HCT116 (cell line): ENCODE measurements at regions not wholly inside any gene's neighbourhood (a gene's known extent, or its start where the extent isn't known, plus 50 kb on each side); places are given as distances from the start of the nearest gene placed in this dataset.

Experiments used
- ATAC-seq: fragments of 200-7000 bp; cut with Tn5 transposase; 2 replicates; pipeline ENCODE4 v1.9.1; 2020; ENCODE audit warnings: mild to moderate bottlenecking, moderate library complexity
- BruUV-seq: library from RNA; stranded (reverse); fragments of 400-500 nt; replicated peaks from 2 replicates; lab custom pipeline; 2021; lab: Mats Ljungman, UMichigan
- CTCF ChIA-PET: fragments of 300-600 bp; sonication (Branson Sonifier 250); formaldehyde crosslinking; loops from one replicate; lab custom pipeline; 2021; ENCODE audit warnings: antibody characterized with exemption; lab: Charles Lee
- POLR2A ChIA-PET: fragments of 300-600, 350-600 bp; sonication (Branson Sonifier 250); formaldehyde crosslinking; loops from one replicate; lab custom pipeline; 2021; ENCODE audit warnings: antibody characterized with exemption; lab: Charles Lee
- RAD21 ChIA-PET, 2 experiments: fragments of 300-600 bp; sonication (Branson Sonifier 250); formaldehyde crosslinking; loops; one replicate each; lab custom pipeline; 2023; ENCODE audit warnings: low total read pairs in 2 of 2; ENCODE audit not compliant: uncharacterized antibody in 2 of 2, unreplicated experiment in 2 of 2, low non-redundant PET in 1 of 2; lab: Charles Lee
- DNase-seq: peaks from one replicate; pipeline ENCODE4 v3.0.0-alpha.2; 2010; ENCODE audit warnings: low read depth, low spot score
- H2AFZ ChIP-seq: fragments of 200-600 bp; shearing (Covaris generic), sonication (generic); 2 replicates; pipeline ENCODE4 v1.6.1; 2017; ENCODE audit warnings: low read depth, mixed run types, mixed read lengths, antibody characterized with exemption, low read length; ENCODE audit not compliant: poor library complexity, severe bottlenecking
- H3K27ac ChIP-seq: 2 replicates; pipeline ENCODE4 v1.5.1; 2012; ENCODE audit warnings: low read depth, low read length
- H3K27me3 ChIP-seq: fragments of 200-600 bp; sonication (generic); 2 replicates; pipeline ENCODE4 v1.6.1; 2016; ENCODE audit warnings: mixed run types, low read length, mixed read lengths; ENCODE audit not compliant: insufficient read depth
- H3K36me3 ChIP-seq, 2 experiments: fragments of 200-500 bp in 1 of 2; fragments of 200-600 bp in 1 of 2; sonication (Bioruptor generic) in 1 of 2; sonication (generic) in 1 of 2; 2 replicates each; pipeline versions ENCODE4 v1.5.1 to v1.6.1; 2014 to 2016; ENCODE audit warnings: low read length in 2 of 2, inconsistent platforms in 1 of 2, mixed read lengths in 1 of 2, mixed run types in 1 of 2; ENCODE audit not compliant: insufficient read depth in 2 of 2, control insufficient read depth in 1 of 2
- H3K4me1 ChIP-seq, 2 experiments: fragments of 200-600 bp in 1 of 2; sonication (generic) in 1 of 2; 2 replicates each; pipeline versions ENCODE4 v1.5.1 to v1.6.1; 2012 to 2017; ENCODE audit warnings: low read length in 2 of 2, inconsistent platforms in 1 of 2, mild to moderate bottlenecking in 1 of 2, mixed read lengths in 1 of 2, mixed run types in 1 of 2, moderate library complexity in 1 of 2; ENCODE audit not compliant: insufficient read depth in 2 of 2, control insufficient read depth in 1 of 2
- H3K4me2 ChIP-seq: fragments of 200-600 bp; sonication (generic); 2 replicates; pipeline ENCODE4 v1.6.1; 2017; ENCODE audit warnings: mixed run types, low read length, mixed read lengths
- H3K4me3 ChIP-seq, 2 experiments: fragments of 200-600 bp in 1 of 2; sonication (generic) in 1 of 2; replicated peaks in 1 of 2; 2 replicates each; pipeline ENCODE4 v1.5.1; 2011 to 2016; ENCODE audit warnings: low read length in 2 of 2, control low read depth in 1 of 2, low read depth in 1 of 2, mild to moderate bottlenecking in 1 of 2, mixed read lengths in 1 of 2, mixed run types in 1 of 2
- H3K79me2 ChIP-seq: fragments of 200-600 bp; sonication (generic); 2 replicates; pipeline ENCODE4 v1.6.1; 2017; ENCODE audit warnings: mild to moderate bottlenecking, mixed run types, low read length, moderate library complexity, mixed read lengths; ENCODE audit not compliant: insufficient read depth
- H3K9ac ChIP-seq: fragments of 200-600 bp; sonication (generic); 2 replicates; pipeline ENCODE4 v1.6.1; 2016; ENCODE audit warnings: low read length, mixed read lengths
- H3K9me2 ChIP-seq: fragments of 200-600 bp; sonication (generic), shearing (Covaris generic); 2 replicates; pipeline ENCODE4 v1.6.1; 2017; ENCODE audit warnings: mixed run types, mild to moderate bottlenecking, moderate library complexity; ENCODE audit not compliant: insufficient read depth
- H3K9me3 ChIP-seq, 2 experiments: fragments of 200-500 bp in 1 of 2; fragments of 200-600 bp in 1 of 2; sonication (Bioruptor generic) in 1 of 2; sonication (generic) in 1 of 2; 2 replicates each; pipeline ENCODE4 v1.6.1; 2014 to 2017; ENCODE audit warnings: low read length in 2 of 2, mixed read lengths in 2 of 2, inconsistent platforms in 1 of 2, low read depth in 1 of 2, mild to moderate bottlenecking in 1 of 2, mixed run types in 1 of 2, moderate library complexity in 1 of 2; ENCODE audit not compliant: control insufficient read depth in 1 of 2, insufficient read depth in 1 of 2
- H4K20me1 ChIP-seq: fragments of 200-600 bp; sonication (generic), shearing (Covaris generic); 2 replicates; pipeline ENCODE4 v1.6.1; 2017; ENCODE audit warnings: mixed run types, mild to moderate bottlenecking, moderate library complexity; ENCODE audit not compliant: insufficient read depth
- ELF1 ChIP-seq: IDR thresholded peaks from 2 replicates; pipeline ENCODE4 v1.6.1; 2012; ENCODE audit warnings: low read depth, borderline replicate concordance
- FOSL1 ChIP-seq: IDR thresholded peaks from 2 replicates; pipeline ENCODE4 v1.6.1; 2012; ENCODE audit warnings: low read depth
- RAD21 ChIP-seq: IDR thresholded peaks from 2 replicates; pipeline ENCODE4 v1.6.1; 2012; ENCODE audit warnings: low read depth, mild to moderate bottlenecking
- SIN3A ChIP-seq: IDR thresholded peaks from 2 replicates; pipeline ENCODE4 v1.6.1; 2012; ENCODE audit warnings: low read depth
- SP1 ChIP-seq: IDR thresholded peaks from 2 replicates; pipeline ENCODE4 v1.6.1; 2012; ENCODE audit warnings: low read depth
- SRF ChIP-seq: IDR thresholded peaks from 2 replicates; pipeline ENCODE4 v1.6.1; 2012; ENCODE audit warnings: low read depth
- TCF7L2 ChIP-seq: IDR thresholded peaks from 2 replicates; pipeline ENCODE4 v1.7.0; 2011; ENCODE audit warnings: borderline replicate concordance, inconsistent platforms; ENCODE audit not compliant: insufficient read depth, insufficient read length; ENCODE audit errors: extremely low read depth
- YY1 ChIP-seq: IDR thresholded peaks from 2 replicates; pipeline ENCODE4 v1.6.1; 2011; ENCODE audit warnings: low read length, low read depth, moderate library complexity, mild to moderate bottlenecking; ENCODE audit not compliant: insufficient replicate concordance; ENCODE audit errors: extremely low read depth
- ZFX ChIP-seq: fragments of 450-650 bp; IDR thresholded peaks from 2 replicates; pipeline ENCODE4 v1.6.1; 2017
- ZNF274 ChIP-seq: fragments of 200-500 bp; sonication (Bioruptor generic); IDR thresholded peaks from 2 replicates; pipeline ENCODE4 v1.6.1; 2014; ENCODE audit warnings: mild to moderate bottlenecking, low read depth, low read length, inconsistent platforms
- intact Hi-C: fragments of 100-400 bp; cut with micrococcal nuclease; formaldehyde crosslinking; loops from 2 replicates; pipeline ENCODE4 v1.10.0; 2022
- TF ChIP-seq, protein P1 (sequence below): IDR thresholded peaks from 2 replicates; pipeline ENCODE4 v1.6.1; 2012; ENCODE audit warnings: low read depth
- TF ChIP-seq, protein P2 (sequence below), 3 experiments: fragments of 200-600 bp in 1 of 3; sonication (generic) in 1 of 3; IDR thresholded peaks in 2 of 3; conservative IDR thresholded peaks in 1 of 3; 2 replicates each; pipeline ENCODE4 v1.5.1; 2012 to 2017; ENCODE audit warnings: low read depth in 2 of 3, low read length in 2 of 3, antibody characterized with exemption in 1 of 3, borderline replicate concordance in 1 of 3, control low read depth in 1 of 3, mild to moderate bottlenecking in 1 of 3, mixed read lengths in 1 of 3, mixed run types in 1 of 3, moderate library complexity in 1 of 3; ENCODE audit not compliant: insufficient read depth in 1 of 3
- TF ChIP-seq, protein P3 (sequence below): IDR thresholded peaks from 2 replicates; pipeline ENCODE4 v1.6.1; 2011; ENCODE audit warnings: mild to moderate bottlenecking, low read length, moderate library complexity; ENCODE audit not compliant: insufficient replicate concordance; ENCODE audit errors: extremely low read depth
- TF ChIP-seq, protein P4 (sequence below): IDR thresholded peaks from 2 replicates; pipeline ENCODE4 v1.6.1; 2012

DNA sequence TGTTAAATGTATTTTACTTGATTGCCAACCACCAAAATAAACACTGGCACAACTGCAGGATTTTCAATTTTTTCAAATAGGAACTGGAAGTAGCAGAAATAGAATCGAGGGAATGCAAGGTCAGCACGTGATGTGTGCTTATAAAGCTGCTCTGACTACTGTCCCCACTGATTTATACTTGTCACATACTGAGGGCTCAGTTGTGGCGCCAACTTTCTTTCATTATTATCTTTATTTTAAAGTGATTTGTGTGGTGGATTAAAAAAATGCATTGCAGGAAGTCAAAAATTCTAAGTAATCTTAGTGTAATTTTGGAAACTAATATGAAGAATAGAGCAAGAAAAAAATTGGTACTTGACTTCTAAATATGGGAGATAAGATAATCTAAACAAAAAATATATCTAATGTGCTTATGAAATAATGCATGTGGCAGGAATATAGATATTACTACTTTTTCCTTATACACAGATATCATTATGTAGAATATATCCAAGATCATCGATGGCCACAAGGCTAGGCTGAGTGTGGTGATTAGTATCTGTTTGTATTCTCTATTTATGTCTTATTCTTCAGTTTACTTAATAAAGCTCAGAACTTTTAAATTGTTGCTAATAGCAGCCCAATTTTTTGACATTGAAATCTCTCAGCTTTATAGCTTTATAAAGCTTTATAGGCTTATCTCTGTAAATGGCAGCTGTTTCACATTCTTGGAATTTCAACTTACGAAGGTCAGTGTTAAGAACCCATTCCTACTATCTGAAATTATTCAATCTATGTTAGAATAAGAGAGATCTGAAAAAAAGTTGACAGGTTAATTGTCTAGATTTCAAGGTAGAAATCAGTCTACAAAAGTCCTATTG lies 404.5 kb upstream of the ADAMTS5 start:
- ChIA-PET RAD21 (no interaction called here), POLR2A (no interaction called here), CTCF (no interaction called here)
- no peak for TF ChIP-seq SIN3A
- no peak for TF ChIP-seq ZNF274
- TF ChIP-seq ZFX = no peak
- TF ChIP-seq, protein P1, sequence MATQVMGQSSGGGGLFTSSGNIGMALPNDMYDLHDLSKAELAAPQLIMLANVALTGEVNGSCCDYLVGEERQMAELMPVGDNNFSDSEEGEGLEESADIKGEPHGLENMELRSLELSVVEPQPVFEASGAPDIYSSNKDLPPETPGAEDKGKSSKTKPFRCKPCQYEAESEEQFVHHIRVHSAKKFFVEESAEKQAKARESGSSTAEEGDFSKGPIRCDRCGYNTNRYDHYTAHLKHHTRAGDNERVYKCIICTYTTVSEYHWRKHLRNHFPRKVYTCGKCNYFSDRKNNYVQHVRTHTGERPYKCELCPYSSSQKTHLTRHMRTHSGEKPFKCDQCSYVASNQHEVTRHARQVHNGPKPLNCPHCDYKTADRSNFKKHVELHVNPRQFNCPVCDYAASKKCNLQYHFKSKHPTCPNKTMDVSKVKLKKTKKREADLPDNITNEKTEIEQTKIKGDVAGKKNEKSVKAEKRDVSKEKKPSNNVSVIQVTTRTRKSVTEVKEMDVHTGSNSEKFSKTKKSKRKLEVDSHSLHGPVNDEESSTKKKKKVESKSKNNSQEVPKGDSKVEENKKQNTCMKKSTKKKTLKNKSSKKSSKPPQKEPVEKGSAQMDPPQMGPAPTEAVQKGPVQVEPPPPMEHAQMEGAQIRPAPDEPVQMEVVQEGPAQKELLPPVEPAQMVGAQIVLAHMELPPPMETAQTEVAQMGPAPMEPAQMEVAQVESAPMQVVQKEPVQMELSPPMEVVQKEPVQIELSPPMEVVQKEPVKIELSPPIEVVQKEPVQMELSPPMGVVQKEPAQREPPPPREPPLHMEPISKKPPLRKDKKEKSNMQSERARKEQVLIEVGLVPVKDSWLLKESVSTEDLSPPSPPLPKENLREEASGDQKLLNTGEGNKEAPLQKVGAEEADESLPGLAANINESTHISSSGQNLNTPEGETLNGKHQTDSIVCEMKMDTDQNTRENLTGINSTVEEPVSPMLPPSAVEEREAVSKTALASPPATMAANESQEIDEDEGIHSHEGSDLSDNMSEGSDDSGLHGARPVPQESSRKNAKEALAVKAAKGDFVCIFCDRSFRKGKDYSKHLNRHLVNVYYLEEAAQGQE = no peak
- TF ChIP-seq ELF1 = no peak
- no peak for TF ChIP-seq SRF
- no peak for TF ChIP-seq SP1
- TF ChIP-seq FOSL1 = no peak
- no peak for TF ChIP-seq YY1
- TF ChIP-seq RAD21 = no peak
- no peak for TF ChIP-seq TCF7L2
- TF ChIP-seq, protein P2, sequence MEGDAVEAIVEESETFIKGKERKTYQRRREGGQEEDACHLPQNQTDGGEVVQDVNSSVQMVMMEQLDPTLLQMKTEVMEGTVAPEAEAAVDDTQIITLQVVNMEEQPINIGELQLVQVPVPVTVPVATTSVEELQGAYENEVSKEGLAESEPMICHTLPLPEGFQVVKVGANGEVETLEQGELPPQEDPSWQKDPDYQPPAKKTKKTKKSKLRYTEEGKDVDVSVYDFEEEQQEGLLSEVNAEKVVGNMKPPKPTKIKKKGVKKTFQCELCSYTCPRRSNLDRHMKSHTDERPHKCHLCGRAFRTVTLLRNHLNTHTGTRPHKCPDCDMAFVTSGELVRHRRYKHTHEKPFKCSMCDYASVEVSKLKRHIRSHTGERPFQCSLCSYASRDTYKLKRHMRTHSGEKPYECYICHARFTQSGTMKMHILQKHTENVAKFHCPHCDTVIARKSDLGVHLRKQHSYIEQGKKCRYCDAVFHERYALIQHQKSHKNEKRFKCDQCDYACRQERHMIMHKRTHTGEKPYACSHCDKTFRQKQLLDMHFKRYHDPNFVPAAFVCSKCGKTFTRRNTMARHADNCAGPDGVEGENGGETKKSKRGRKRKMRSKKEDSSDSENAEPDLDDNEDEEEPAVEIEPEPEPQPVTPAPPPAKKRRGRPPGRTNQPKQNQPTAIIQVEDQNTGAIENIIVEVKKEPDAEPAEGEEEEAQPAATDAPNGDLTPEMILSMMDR (IDR thresholded peaks at IDR 0.05 in 2 of 3, conservative IDR thresholded peaks at IDR 0.05 in 1 of 3; ENCODE audit: borderline replicate concordance in 1 of 3, insufficient read depth in 1 of 3, low read depth in 2 of 3, low read length in 2 of 3) = no peak
- TF ChIP-seq, protein P3, sequence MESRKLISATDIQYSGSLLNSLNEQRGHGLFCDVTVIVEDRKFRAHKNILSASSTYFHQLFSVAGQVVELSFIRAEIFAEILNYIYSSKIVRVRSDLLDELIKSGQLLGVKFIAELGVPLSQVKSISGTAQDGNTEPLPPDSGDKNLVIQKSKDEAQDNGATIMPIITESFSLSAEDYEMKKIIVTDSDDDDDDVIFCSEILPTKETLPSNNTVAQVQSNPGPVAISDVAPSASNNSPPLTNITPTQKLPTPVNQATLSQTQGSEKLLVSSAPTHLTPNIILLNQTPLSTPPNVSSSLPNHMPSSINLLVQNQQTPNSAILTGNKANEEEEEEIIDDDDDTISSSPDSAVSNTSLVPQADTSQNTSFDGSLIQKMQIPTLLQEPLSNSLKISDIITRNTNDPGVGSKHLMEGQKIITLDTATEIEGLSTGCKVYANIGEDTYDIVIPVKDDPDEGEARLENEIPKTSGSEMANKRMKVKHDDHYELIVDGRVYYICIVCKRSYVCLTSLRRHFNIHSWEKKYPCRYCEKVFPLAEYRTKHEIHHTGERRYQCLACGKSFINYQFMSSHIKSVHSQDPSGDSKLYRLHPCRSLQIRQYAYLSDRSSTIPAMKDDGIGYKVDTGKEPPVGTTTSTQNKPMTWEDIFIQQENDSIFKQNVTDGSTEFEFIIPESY = no peak
- TF ChIP-seq, protein P4, sequence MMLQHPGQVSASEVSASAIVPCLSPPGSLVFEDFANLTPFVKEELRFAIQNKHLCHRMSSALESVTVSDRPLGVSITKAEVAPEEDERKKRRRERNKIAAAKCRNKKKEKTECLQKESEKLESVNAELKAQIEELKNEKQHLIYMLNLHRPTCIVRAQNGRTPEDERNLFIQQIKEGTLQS = no peak
- Histone ChIP-seq H3K9me2 (no peaks in the 10 kb centered on the region), H3K27ac (no peak overlapping the region), H3K9ac (no peak overlapping the region), H3K4me1 (no peaks in the 10 kb centered on the region), H3K4me3 (no peak overlapping the region), H4K20me1 (no peaks in the 10 kb centered on the region), H2AFZ (no peak overlapping the region), H3K4me2 (no peak overlapping the region), H3K9me3 (peaks cover 13 to 47% of the 10 kb centered on the region in 2 experiments; a peak in 2 of 4 replicates), H3K79me2 (no peaks in the 10 kb centered on the region), H3K36me3 (no peaks in the 10 kb centered on the region), H3K27me3 (no peaks in the 10 kb centered on the region)
- intact Hi-C loops = no loop called here
- DNase-seq = no peak
- no TSS peak for BruUV-seq
- ATAC-seq = no peak
